ENCODE measurements at regions not wholly inside any gene's neighbourhood (a gene's known extent, or its start where the extent isn't known, plus 50 kb on each side); places are given as distances from the start of the nearest gene placed in this dataset.

GRCh38 chr16:61237884-61238485, 798.3 kb downstream of the CDH8 start:
- TF ChIP-seq POLR2AphosphoS5 (IDR thresholded peaks at IDR 0.05; ENCODE audit: low read depth, low read length) (no peak), POLR2A (IDR thresholded peaks at IDR 0.05; ENCODE audit: low read depth, low read length) (no peak), TAF1 (IDR thresholded peaks at IDR 0.05; ENCODE audit: borderline replicate concordance, low read depth, low read length) (no peak)

All from GM12892 (cell line).